HuH-7.5 (cell line): ENCODE measurements at regions not wholly inside any gene's neighbourhood (a gene's known extent, or its start where the extent isn't known, plus 50 kb on each side); places are given as distances from the start of the nearest gene placed in this dataset.

Source experiments
- DNase-seq: peaks from one replicate; pipeline ENCODE4 v3.0.0; 2011; ENCODE audit warnings: low spot score

- no peak for DNase-seq
These were observed 147.3 kb upstream of the HMHB1 start for GRCh38 chr5:143664623-143665022.

- no peak for DNase-seq
These were observed 148.1 kb upstream of the HMHB1 start for GRCh38 chr5:143663872-143664271.

GRCh38 chr5:143662020-143662419 is 149.9 kb upstream of the HMHB1 start:
- no peak for DNase-seq

- DNase-seq, result no peak
These were observed 151.3 kb upstream of the HMHB1 start for GRCh38 chr5:143660625-143661024.

- no peak for DNase-seq
These were observed 152.2 kb upstream of the HMHB1 start for GRCh38 chr5:143659599-143660238.

GRCh38 chr5:143658956-143659355 is 153.0 kb upstream of the HMHB1 start:
- DNase-seq, result no peak

- DNase-seq, result no peak
These were observed 154.2 kb upstream of the HMHB1 start for GRCh38 chr5:143657647-143658285.

- DNase-seq, result no peak
These were observed 158.1 kb upstream of the HMHB1 start for GRCh38 chr5:143653766-143654282.

GRCh38 chr5:143653256-143653655 is 158.7 kb upstream of the HMHB1 start:
- DNase-seq, result no peak

- DNase-seq, result no peak
These were observed 159.8 kb upstream of the HMHB1 start for GRCh38 chr5:143652108-143652700.

- DNase-seq, result no peak
These were observed 161.9 kb upstream of the HMHB1 start for GRCh38 chr5:143649937-143650621.

GRCh38 chr5:143648696-143649095 is 163.3 kb upstream of the HMHB1 start:
- no peak for DNase-seq

- DNase-seq, result no peak
These were observed 165.0 kb upstream of the HMHB1 start for GRCh38 chr5:143646961-143647360.

GRCh38 chr5:143645356-143645755 is 166.6 kb upstream of the HMHB1 start:
- DNase-seq, result no peak

GRCh38 chr5:143644727-143645126 is 167.2 kb upstream of the HMHB1 start:
- no peak for DNase-seq

- no peak for DNase-seq
These were observed 169.2 kb upstream of the HMHB1 start for GRCh38 chr5:143642791-143643190.

- no peak for DNase-seq
These were observed 170.2 kb upstream of the HMHB1 start for GRCh38 chr5:143641549-143642355.

- no peak for DNase-seq
These were observed 173.3 kb upstream of the HMHB1 start for GRCh38 chr5:143638654-143639053.

GRCh38 chr5:143636931-143637528 is 174.9 kb upstream of the HMHB1 start:
- DNase-seq, result no peak

GRCh38 chr5:143635888-143636287 is 176.1 kb upstream of the HMHB1 start:
- DNase-seq, result no peak

GRCh38 chr5:143635146-143635752 is 176.7 kb upstream of the HMHB1 start:
- no peak for DNase-seq
